Fibroblast of lung (primary cell): ENCODE measurements at regions not wholly inside any gene's neighbourhood (a gene's known extent, or its start where the extent isn't known, plus 50 kb on each side); places are given as distances from the start of the nearest gene placed in this dataset.

Experiments used
- DNase-seq, 2 donors: peaks; one replicate each; pipeline versions ENCODE4 v3.0.0 to v3.0.0-alpha.2; 2010; ENCODE audit warnings: low read depth in 2 of 2
- H2AFZ ChIP-seq: 2 replicates; pipeline ENCODE4 v1.5.1; 2012; ENCODE audit warnings: low read length, control low read depth, inconsistent platforms
- H3K27ac ChIP-seq: 2 replicates; pipeline ENCODE4 v1.5.1; 2011; ENCODE audit warnings: low read length, control low read depth; ENCODE audit not compliant: insufficient read depth
- H3K27me3 ChIP-seq: 2 replicates; pipeline ENCODE4 v1.5.1; 2011; ENCODE audit warnings: mild to moderate bottlenecking, low read length; ENCODE audit not compliant: control insufficient read depth, insufficient read depth
- H3K36me3 ChIP-seq: 2 replicates; pipeline ENCODE4 v1.5.1; 2011; ENCODE audit warnings: low read length; ENCODE audit not compliant: control insufficient read depth, insufficient read depth
- H3K4me1 ChIP-seq: 2 replicates; pipeline ENCODE4 v1.5.1; 2011; ENCODE audit warnings: low read length; ENCODE audit not compliant: control insufficient read depth, insufficient read depth; ENCODE audit errors: extremely low read depth
- H3K4me2 ChIP-seq: 2 replicates; pipeline ENCODE4 v1.5.1; 2011; ENCODE audit warnings: low read length, control low read depth; ENCODE audit not compliant: insufficient read depth; ENCODE audit errors: extremely low read depth
- H3K4me3 ChIP-seq, 4 experiments: fragments of 200-600 bp in 1 of 4; sonication (generic) in 1 of 4; replicated peaks in 1 of 4; 2 replicates each; pipeline ENCODE4 v1.5.1; 2011 to 2016; ENCODE audit warnings: low read length in 4 of 4, low read depth in 3 of 4, mild to moderate bottlenecking in 3 of 4, control low read depth in 2 of 4, inconsistent platforms in 1 of 4, mixed read lengths in 1 of 4; ENCODE audit not compliant: insufficient read depth in 1 of 4; ENCODE audit errors: control extremely low read depth in 1 of 4
- H3K79me2 ChIP-seq: 2 replicates; pipeline ENCODE4 v1.5.1; 2012; ENCODE audit warnings: mild to moderate bottlenecking, low read length, inconsistent platforms; ENCODE audit not compliant: control insufficient read depth, insufficient read depth
- H3K9ac ChIP-seq: 2 replicates; pipeline ENCODE4 v1.5.1; 2011; ENCODE audit warnings: mild to moderate bottlenecking, low read length, control low read depth; ENCODE audit not compliant: insufficient read depth
- H3K9me3 ChIP-seq: 2 replicates; pipeline ENCODE4 v1.5.1; 2012; ENCODE audit warnings: low read depth, low read length; ENCODE audit not compliant: control insufficient read depth, insufficient read depth
- H4K20me1 ChIP-seq: 2 replicates; pipeline ENCODE4 v1.5.1; 2011; ENCODE audit warnings: low read length; ENCODE audit not compliant: control insufficient read depth, insufficient read depth; ENCODE audit errors: extremely low read depth
- EZH2 ChIP-seq: IDR thresholded peaks from 2 replicates; pipeline ENCODE4 v1.5.1; 2012; ENCODE audit warnings: low read length, control low read depth, mild to moderate bottlenecking; ENCODE audit errors: missing control alignments
- TF ChIP-seq, protein P1 (sequence below), 2 donors: IDR thresholded peaks in 1 of 2; conservative IDR thresholded peaks in 1 of 2; 1 replicate in 1 of 2; 2 replicates in 1 of 2; pipeline ENCODE4 v1.5.1; 2011 to 2012; ENCODE audit warnings: low read length in 2 of 2, control low read depth in 1 of 2, inconsistent platforms in 1 of 2, low read depth in 1 of 2, mild to moderate bottlenecking in 1 of 2

DNA sequence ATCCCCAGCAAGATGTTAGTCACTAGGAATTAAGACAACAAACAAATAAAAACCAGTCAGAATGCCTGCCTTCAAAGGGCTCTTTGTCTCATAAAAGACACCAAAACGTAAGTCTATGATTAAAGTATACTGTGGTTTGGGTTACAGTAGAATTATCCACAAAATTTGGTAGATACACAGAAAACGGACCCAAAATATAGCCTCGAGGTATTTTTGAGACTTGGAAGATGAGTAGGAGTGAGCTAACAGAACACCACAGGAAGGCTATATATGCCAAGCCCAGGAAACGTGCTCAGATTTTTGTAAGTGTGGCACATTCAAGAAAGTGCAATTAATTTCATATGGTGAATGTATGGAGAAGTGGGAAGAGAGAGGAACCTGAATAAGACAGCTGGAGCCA, 831.4 kb downstream of the CDH11 start:
- Histone ChIP-seq H4K20me1 (no peaks in the 10 kb centered on the region), H3K79me2 (no peaks in the 10 kb centered on the region), H3K27ac (no peak overlapping the region), H3K9ac (no peak overlapping the region), H3K4me3 (no peak overlapping the region), H3K4me2 (no peak overlapping the region), H3K9me3 (no peaks in the 10 kb centered on the region), H3K4me1 (no peaks in the 10 kb centered on the region), H3K36me3 (no peaks in the 10 kb centered on the region), H3K27me3 (no peaks in the 10 kb centered on the region), H2AFZ (no peak overlapping the region)
- TF ChIP-seq, protein P1, sequence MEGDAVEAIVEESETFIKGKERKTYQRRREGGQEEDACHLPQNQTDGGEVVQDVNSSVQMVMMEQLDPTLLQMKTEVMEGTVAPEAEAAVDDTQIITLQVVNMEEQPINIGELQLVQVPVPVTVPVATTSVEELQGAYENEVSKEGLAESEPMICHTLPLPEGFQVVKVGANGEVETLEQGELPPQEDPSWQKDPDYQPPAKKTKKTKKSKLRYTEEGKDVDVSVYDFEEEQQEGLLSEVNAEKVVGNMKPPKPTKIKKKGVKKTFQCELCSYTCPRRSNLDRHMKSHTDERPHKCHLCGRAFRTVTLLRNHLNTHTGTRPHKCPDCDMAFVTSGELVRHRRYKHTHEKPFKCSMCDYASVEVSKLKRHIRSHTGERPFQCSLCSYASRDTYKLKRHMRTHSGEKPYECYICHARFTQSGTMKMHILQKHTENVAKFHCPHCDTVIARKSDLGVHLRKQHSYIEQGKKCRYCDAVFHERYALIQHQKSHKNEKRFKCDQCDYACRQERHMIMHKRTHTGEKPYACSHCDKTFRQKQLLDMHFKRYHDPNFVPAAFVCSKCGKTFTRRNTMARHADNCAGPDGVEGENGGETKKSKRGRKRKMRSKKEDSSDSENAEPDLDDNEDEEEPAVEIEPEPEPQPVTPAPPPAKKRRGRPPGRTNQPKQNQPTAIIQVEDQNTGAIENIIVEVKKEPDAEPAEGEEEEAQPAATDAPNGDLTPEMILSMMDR (conservative IDR thresholded peaks at IDR 0.05 in 1 of 2, IDR thresholded peaks at IDR 0.05 in 1 of 2; ENCODE audit: low read depth in 1 of 2, low read length in 2 of 2), result no peak
- TF ChIP-seq EZH2, result no peak
- DNase-seq, result no peak

DNA sequence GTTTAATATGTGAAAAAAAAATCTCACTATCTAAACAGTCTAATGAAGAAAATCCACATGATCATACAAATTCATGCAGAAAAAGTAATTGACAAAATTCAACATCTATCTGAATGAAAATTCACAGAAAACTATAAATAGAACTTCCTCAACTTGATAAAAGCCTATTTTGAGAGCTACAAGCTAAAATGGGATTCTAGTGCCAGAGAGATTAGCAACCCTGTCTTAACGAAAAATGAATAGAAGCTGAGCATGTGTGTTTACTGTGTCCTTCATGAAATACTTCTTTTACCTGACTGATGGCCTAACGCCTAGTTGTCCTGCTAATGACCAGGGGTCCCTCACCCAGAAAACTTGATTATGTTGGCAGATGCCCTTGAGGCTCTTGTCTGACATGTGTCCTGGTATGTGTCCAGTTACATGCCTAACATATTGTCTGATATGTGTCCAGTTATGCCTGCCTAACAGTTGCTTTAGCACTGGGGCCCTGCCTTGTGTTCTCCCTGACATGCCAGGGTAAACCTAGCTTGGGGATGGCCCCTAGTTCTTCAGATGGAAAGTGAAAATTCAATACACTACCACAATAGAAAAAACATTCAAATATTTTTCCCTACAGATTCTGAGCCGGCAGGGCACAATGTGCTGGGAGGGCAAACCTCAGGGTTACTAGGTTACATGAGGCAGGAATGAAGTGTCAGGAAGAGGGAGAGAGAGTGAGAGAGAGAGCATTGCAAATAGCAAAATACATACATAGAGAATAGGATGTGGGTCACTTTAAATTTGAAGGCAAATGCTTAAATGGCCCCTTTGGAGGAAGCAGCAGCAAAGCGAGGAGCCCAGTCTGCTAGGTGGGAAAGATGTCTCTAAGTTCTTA, 834.0 kb downstream of the CDH11 start:
- Histone ChIP-seq H4K20me1 (no peaks in the 10 kb centered on the region), H3K9ac (no peak overlapping the region), H3K4me1 (no peaks in the 10 kb centered on the region), H3K79me2 (no peaks in the 10 kb centered on the region), H2AFZ (no peak overlapping the region), H3K27me3 (no peaks in the 10 kb centered on the region), H3K36me3 (no peaks in the 10 kb centered on the region), H3K4me2 (no peak overlapping the region), H3K4me3 (no peak overlapping the region), H3K27ac (no peak overlapping the region), H3K9me3 (no peaks in the 10 kb centered on the region)
- DNase-seq, result no peak
- TF ChIP-seq, protein P1 (conservative IDR thresholded peaks at IDR 0.05 in 1 of 2, IDR thresholded peaks at IDR 0.05 in 1 of 2; ENCODE audit: low read depth in 1 of 2, low read length in 2 of 2), result no peak
- TF ChIP-seq EZH2, result no peak

DNA sequence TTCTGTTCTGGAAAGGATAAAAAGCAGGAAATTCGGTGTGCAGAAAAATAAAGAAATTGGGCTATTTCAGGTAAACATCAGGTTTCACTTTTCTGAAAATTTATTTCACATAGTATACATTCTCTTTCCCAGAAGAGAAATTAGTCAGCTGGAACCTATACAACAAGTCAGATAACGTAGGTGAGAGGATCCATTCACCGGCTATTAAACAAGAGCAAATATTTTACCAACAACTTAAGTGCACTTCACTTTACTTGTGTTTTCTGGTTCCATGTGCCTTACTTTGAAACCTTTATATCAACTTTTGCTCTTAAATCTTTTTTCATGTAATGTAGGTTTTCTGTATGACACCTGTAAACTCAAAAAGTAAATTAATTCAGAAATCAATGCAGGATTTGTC, 839.7 kb downstream of the CDH11 start:
- TF ChIP-seq, protein P1 (conservative IDR thresholded peaks at IDR 0.05 in 1 of 2, IDR thresholded peaks at IDR 0.05 in 1 of 2; ENCODE audit: low read depth in 1 of 2, low read length in 2 of 2), result no peak
- H3K4me1 ChIP-seq, result no peaks in the 10 kb centered on the region
- no peak overlapping the region for H2AFZ ChIP-seq
- H3K9me3 ChIP-seq, result no peaks in the 10 kb centered on the region
- H3K27me3 ChIP-seq, result no peaks in the 10 kb centered on the region
- no peaks in the 10 kb centered on the region for H3K36me3 ChIP-seq
- H3K27ac ChIP-seq, result no peak overlapping the region
- no peak overlapping the region for H3K9ac ChIP-seq
- no peak for DNase-seq
- no peak overlapping the region for H3K4me3 ChIP-seq
- H3K4me2 ChIP-seq, result no peak overlapping the region
- no peaks in the 10 kb centered on the region for H4K20me1 ChIP-seq
- no peaks in the 10 kb centered on the region for H3K79me2 ChIP-seq
